MM.1S (cell line): ENCODE measurements at regions not wholly inside any gene's neighbourhood (a gene's known extent, or its start where the extent isn't known, plus 50 kb on each side); places are given as distances from the start of the nearest gene placed in this dataset.
"Not testable (repeated sequence)": the region's sequence is repeated elsewhere in the genome, so short reads cannot be mapped to it uniquely, and the experiment has no call there.

Source experiments
- DNase-seq: peaks from one replicate; pipeline ENCODE4 v3.0.0-alpha.2; 2015
- H2AFZ ChIP-seq: fragments of 300-600 bp; sonication (generic); 2 replicates; pipeline ENCODE4 v1.6.0; 2016; ENCODE audit warnings: antibody characterized with exemption, low read length
- H3F3A ChIP-seq: fragments of 300-600 bp; sonication (generic); 2 replicates; pipeline ENCODE4 v1.6.1; 2016; ENCODE audit warnings: mild to moderate bottlenecking, antibody characterized with exemption, low read length, moderate library complexity, mixed read lengths; ENCODE audit not compliant: insufficient read depth
- H3K27ac ChIP-seq: fragments of 300-600 bp; sonication (generic); 2 replicates; pipeline ENCODE4 v1.5.1; 2016; ENCODE audit warnings: mild to moderate bottlenecking, low read length
- H3K27me3 ChIP-seq: fragments of 300-600 bp; sonication (generic); replicated peaks from 2 replicates; pipeline ENCODE4 v1.6.0; 2016; ENCODE audit warnings: low read length; ENCODE audit not compliant: insufficient read depth
- H3K36me3 ChIP-seq: fragments of 300-600 bp; sonication (generic); replicated peaks from 2 replicates; pipeline ENCODE4 v1.6.1; 2016; ENCODE audit warnings: mild to moderate bottlenecking, low read length, mixed read lengths; ENCODE audit not compliant: insufficient read depth
- H3K4me1 ChIP-seq: fragments of 300-600 bp; sonication (generic); 2 replicates; pipeline ENCODE4 v1.6.1; 2016; ENCODE audit warnings: low read length, mixed read lengths
- H3K4me2 ChIP-seq: fragments of 300-600 bp; sonication (generic); 2 replicates; pipeline ENCODE4 v1.6.0; 2016; ENCODE audit warnings: low read depth, low read length
- H3K4me3 ChIP-seq: fragments of 300-600 bp; sonication (generic); 2 replicates; pipeline ENCODE4 v1.5.1; 2016; ENCODE audit warnings: low read length, mixed read lengths
- H3K79me2 ChIP-seq: fragments of 300-600 bp; sonication (generic); 2 replicates; pipeline ENCODE4 v1.6.1; 2016; ENCODE audit warnings: mixed run types, low read length, mixed read lengths
- H3K9ac ChIP-seq: fragments of 300-600 bp; sonication (generic); 2 replicates; pipeline ENCODE4 v1.6.1; 2016; ENCODE audit warnings: low read length, mixed read lengths
- H3K9me2 ChIP-seq: fragments of 300-600 bp; sonication (generic); replicated peaks from 2 replicates; pipeline ENCODE4 v1.6.1; 2016; ENCODE audit warnings: mild to moderate bottlenecking, low read length, mixed read lengths; ENCODE audit not compliant: insufficient read depth
- H3K9me3 ChIP-seq: fragments of 300-600 bp; sonication (generic); replicated peaks from 2 replicates; pipeline ENCODE4 v1.6.1; 2016; ENCODE audit warnings: mild to moderate bottlenecking, low read length, mixed read lengths; ENCODE audit not compliant: insufficient read depth
- H4K20me1 ChIP-seq: fragments of 300-600 bp; sonication (generic); 2 replicates; pipeline ENCODE4 v1.6.1; 2016; ENCODE audit warnings: mild to moderate bottlenecking, low read length, moderate library complexity, mixed read lengths; ENCODE audit not compliant: insufficient read depth
- EZH2 ChIP-seq: fragments of 300-600 bp; sonication (generic); optimal IDR thresholded peaks from 2 replicates; pipeline ENCODE3; 2017; ENCODE audit warnings: low read depth, mild to moderate bottlenecking, antibody characterized with exemption, low read length, mixed read lengths
- EZH2phosphoT487 ChIP-seq: fragments of 300-600 bp; sonication (generic); IDR thresholded peaks from 2 replicates; pipeline ENCODE4 v1.6.1; 2018; ENCODE audit warnings: antibody characterized with exemption, low read length
- TF ChIP-seq, protein P1 (sequence below): fragments of 300-600 bp; sonication (generic); IDR thresholded peaks from 2 replicates; pipeline ENCODE4 v1.5.1; 2016; ENCODE audit warnings: antibody characterized with exemption, low read length, mixed read lengths

DNA sequence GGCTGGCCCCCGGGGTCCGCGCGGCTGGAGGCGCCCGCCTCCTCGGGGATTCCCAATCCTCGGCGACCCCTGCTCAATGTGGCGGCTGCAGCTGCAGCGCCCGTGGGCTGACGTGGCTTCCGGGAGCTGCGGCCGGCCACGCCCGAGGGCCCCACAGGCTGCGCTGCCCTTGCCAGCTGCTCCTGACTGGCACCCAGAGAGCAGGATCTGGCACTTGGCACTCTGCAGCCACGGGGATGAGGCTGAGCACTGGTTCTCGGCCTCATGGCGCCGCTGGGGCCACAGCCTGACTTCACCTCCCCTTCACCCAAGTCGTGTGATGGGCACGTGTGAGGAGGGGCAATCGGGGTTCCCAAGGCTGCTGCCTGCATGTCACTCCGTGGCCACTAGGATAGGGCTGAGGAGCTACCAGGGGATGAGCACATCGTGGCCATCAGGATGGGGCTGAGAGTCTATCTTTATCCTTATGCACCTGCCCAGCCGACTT is 267.8 kb upstream of the FRG2C start:
- Histone ChIP-seq H3K4me3 (no peak overlapping the region), H2AFZ (no peak overlapping the region), H3K4me2 (no peak overlapping the region), H4K20me1 (no peaks in the 10 kb centered on the region), H3K79me2 (no peaks in the 10 kb centered on the region), H3F3A (no peaks in the 10 kb centered on the region), H3K36me3 (no peaks in the 10 kb centered on the region), H3K27me3 (no peaks in the 10 kb centered on the region), H3K27ac (no peak overlapping the region), H3K9me2 (no peaks in the 10 kb centered on the region), H3K9ac (no peak overlapping the region), H3K9me3 (no peaks in the 10 kb centered on the region), H3K4me1 (no peaks in the 10 kb centered on the region)
- no peak for DNase-seq
- no peak for TF ChIP-seq EZH2phosphoT487
- TF ChIP-seq, protein P1, sequence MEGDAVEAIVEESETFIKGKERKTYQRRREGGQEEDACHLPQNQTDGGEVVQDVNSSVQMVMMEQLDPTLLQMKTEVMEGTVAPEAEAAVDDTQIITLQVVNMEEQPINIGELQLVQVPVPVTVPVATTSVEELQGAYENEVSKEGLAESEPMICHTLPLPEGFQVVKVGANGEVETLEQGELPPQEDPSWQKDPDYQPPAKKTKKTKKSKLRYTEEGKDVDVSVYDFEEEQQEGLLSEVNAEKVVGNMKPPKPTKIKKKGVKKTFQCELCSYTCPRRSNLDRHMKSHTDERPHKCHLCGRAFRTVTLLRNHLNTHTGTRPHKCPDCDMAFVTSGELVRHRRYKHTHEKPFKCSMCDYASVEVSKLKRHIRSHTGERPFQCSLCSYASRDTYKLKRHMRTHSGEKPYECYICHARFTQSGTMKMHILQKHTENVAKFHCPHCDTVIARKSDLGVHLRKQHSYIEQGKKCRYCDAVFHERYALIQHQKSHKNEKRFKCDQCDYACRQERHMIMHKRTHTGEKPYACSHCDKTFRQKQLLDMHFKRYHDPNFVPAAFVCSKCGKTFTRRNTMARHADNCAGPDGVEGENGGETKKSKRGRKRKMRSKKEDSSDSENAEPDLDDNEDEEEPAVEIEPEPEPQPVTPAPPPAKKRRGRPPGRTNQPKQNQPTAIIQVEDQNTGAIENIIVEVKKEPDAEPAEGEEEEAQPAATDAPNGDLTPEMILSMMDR, result no peak
- TF ChIP-seq EZH2, result no peak

DNA sequence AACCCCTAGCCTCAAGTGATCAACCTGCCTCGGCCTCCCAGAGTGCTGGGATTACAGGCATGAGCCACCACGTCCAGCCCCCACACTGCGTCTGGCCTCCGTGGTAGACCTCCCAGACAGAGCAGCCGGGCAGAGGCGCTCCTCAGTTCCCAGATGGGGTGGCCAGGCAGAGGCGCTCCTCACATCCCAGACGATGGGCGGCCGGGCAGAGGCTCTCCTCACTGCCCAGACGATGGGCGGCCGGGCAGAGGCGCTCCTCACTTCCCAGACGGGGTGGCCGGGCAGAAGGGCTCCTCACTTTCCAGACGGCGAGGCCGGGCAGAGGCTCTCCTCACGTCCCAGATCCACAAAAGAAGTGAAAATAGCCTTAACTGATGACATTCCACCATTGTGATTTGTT is 266.6 kb upstream of the FRG2C start:
- not testable (repeated sequence) for H2AFZ ChIP-seq, H3K9ac ChIP-seq

DNA sequence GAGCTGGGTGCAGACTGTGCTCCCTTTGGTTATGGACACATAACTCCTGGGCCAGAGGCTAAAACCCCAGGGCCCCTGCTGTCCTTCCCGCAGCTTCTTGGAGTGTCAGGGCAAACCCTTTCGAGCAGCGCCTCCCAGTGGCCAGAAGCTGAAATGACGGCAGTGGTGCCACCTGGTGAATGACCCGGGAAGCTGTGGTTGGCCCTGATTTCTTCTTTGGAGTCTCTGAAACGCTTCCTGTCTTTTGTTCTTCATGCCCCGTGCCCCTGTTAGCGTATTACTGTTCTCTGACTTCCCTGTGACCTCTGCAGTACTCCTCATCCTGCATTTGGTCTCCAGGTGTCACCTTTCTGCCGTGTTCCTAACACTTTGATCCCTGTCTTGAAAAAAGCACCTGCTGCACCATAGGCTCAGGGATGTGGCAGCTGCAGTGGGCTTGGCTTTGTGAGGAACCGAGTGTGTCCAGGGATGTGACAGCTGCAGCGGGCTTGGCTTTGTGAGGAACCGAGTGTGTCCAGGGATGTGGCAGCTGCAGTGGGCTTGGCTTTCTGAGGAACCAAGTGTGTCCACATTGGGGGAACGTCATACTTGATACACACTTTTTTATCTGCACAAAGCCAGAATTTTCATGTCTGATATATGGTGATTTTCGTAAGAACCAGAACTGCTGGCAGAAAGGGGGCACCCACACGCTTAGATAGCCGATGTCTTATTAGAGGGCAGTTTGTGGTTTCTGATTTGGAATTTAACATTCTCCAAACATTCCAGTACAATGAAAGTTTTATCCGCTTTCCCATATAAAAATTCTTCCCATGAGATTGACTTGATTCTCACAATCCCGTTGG is 241.8 kb upstream of the FRG2C start:
- not testable (repeated sequence) for H4K20me1 ChIP-seq, H3K79me2 ChIP-seq, H3K4me1 ChIP-seq, H3K36me3 ChIP-seq, H3K9me2 ChIP-seq, H3K27ac ChIP-seq, H3K27me3 ChIP-seq, H3K9me3 ChIP-seq, H2AFZ ChIP-seq, H3K9ac ChIP-seq, H3F3A ChIP-seq, H3K4me3 ChIP-seq, H3K4me2 ChIP-seq
- peak; percentile 60 for DNase-seq
- TF ChIP-seq, protein P1, result peak; percentile 56

More for the DNA sequence above, 266.6 kb upstream of the FRG2C start:
- not testable (repeated sequence) for H3K4me2 ChIP-seq, H4K20me1 ChIP-seq, DNase-seq, H3K79me2 ChIP-seq, H3K4me3 ChIP-seq, H3K27ac ChIP-seq, H3K36me3 ChIP-seq, H3K27me3 ChIP-seq, H3K9me3 ChIP-seq, H3K9me2 ChIP-seq, H3F3A ChIP-seq, H3K4me1 ChIP-seq

DNA sequence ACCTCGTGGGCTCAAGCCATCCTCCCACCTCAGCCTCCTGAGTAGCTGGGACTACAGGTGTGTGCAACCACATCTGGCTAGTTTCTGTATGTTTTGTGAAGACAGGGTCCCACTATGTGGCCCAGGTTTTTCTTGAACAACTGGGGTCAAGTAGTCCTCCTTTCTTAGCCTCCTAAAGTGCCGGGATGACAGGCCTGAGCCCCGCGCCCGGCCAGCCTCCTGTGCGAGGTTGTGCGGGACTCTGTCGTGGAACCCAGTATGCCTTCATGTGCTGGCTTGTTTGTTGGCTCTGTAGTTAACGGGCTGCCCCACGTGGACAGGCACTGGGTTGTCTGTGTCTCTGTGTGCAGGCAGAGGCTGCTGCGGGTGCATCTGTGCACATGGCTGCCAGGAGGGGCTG is 238.7 kb upstream of the FRG2C start:
- not testable (repeated sequence) for H3K27ac ChIP-seq, H3K9me2 ChIP-seq, DNase-seq, H3K36me3 ChIP-seq, H3K4me1 ChIP-seq, H3K79me2 ChIP-seq, H2AFZ ChIP-seq, H3K27me3 ChIP-seq, H3K4me3 ChIP-seq, H3K9me3 ChIP-seq, H3F3A ChIP-seq, H4K20me1 ChIP-seq, H3K4me2 ChIP-seq, H3K9ac ChIP-seq

DNA sequence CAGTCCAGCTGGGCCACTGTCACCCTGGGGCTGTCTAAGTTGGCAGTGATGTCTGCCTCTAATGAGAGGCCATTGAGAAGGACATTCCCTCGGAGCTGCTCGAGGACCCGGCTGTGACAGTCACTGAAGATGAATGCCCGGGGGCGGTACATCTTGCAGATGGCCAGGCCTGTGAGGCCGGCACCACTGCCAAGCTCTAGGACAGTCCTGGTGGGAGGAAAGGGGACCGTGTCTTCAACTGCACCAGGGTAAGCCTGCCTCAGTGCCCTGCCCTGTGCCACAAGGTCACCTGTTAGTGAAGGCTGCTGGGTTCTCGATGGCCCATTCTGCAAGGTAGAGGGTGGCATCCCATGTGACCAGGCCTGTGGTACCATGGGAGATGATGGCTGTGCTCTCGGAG is 236.6 kb upstream of the FRG2C start:
- not testable (repeated sequence) for DNase-seq, H3F3A ChIP-seq, H3K27me3 ChIP-seq, H3K9me3 ChIP-seq, H3K79me2 ChIP-seq, H3K36me3 ChIP-seq, H2AFZ ChIP-seq, H3K4me1 ChIP-seq, H4K20me1 ChIP-seq, H3K9ac ChIP-seq, H3K27ac ChIP-seq, H3K9me2 ChIP-seq, H3K4me3 ChIP-seq, H3K4me2 ChIP-seq

DNA sequence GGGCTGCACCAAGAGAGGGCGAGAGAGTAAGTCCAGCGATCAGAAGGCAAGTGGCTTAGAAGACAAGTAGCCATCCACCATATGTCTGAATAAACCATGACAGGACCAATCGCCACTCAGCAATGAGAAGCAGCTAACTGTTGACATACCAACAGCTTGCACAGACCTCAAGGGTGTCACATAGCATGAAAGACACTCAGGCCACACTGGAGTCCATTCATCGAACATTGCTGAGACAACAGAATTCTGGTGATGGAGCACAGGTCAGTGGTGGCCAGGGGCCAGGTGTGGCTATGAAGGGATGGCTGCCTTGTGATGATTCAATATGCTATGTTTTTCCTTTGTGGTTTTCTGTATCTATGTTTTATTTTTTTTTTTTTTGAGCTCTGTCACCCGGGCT is 236.2 kb upstream of the FRG2C start:
- not testable (repeated sequence) for H3K36me3 ChIP-seq, H3K9ac ChIP-seq, H3K27me3 ChIP-seq, H3K4me1 ChIP-seq, H3K9me2 ChIP-seq, H3F3A ChIP-seq, H3K9me3 ChIP-seq, H3K79me2 ChIP-seq, H3K27ac ChIP-seq, H3K4me3 ChIP-seq, H4K20me1 ChIP-seq, H3K4me2 ChIP-seq, H2AFZ ChIP-seq, DNase-seq
